Thyroid gland (tissue), 4 donors: ENCODE measurements at regions not wholly inside any gene's neighbourhood (a gene's known extent, or its start where the extent isn't known, plus 50 kb on each side); places are given as distances from the start of the nearest gene placed in this dataset.
"Not testable (repeated sequence)": the region's sequence is repeated elsewhere in the genome, so short reads cannot be mapped to it uniquely, and the experiment has no call there.

Experiments used
- DNase-seq, 2 donors: peaks; one replicate each; pipeline ENCODE4 v3.0.0-alpha.2; 2019
- H3K27ac ChIP-seq, 3 donors: fragments of 200-600 bp; sonication (generic); 1 replicate in 2 of 3; 2 replicates in 1 of 3; pipeline ENCODE4 v1.5.1; 2016 to 2019; ENCODE audit warnings: mild to moderate bottlenecking in 1 of 3, moderate library complexity in 1 of 3
- H3K27me3 ChIP-seq: fragments of 200-600 bp; sonication (generic); one replicate; pipeline ENCODE4 v1.5.1; 2019
- H3K36me3 ChIP-seq, 2 donors: fragments of 200-600 bp; sonication (generic); one replicate each; pipeline ENCODE4 v1.5.1; 2016 to 2019
- H3K4me1 ChIP-seq, 2 donors: fragments of 200-600 bp; sonication (generic); one replicate each; pipeline ENCODE4 v1.5.1; 2017 to 2019
- H3K4me3 ChIP-seq, 3 donors: fragments of 200-600 bp; sonication (generic); replicated peaks in 1 of 3; 1 replicate in 2 of 3; 2 replicates in 1 of 3; pipeline ENCODE4 v1.5.1; 2016; ENCODE audit warnings: mild to moderate bottlenecking in 1 of 3
- H3K9me3 ChIP-seq: fragments of 200-600 bp; sonication (generic); one replicate; pipeline ENCODE4 v1.5.1; 2017
- CTCF ChIP-seq, 6 experiments: fragments of 200-600 bp in 3 of 6; fragments of 450-650 bp in 3 of 6; sonication (generic) in 3 of 6; IDR thresholded peaks; one replicate each; pipeline ENCODE4 v1.5.1; 2016 to 2019; ENCODE audit warnings: antibody characterized with exemption in 6 of 6, mild to moderate bottlenecking in 2 of 6, inconsistent platforms in 1 of 6, moderate library complexity in 1 of 6
- POLR2A ChIP-seq, 2 donors: fragments of 450-650 bp; IDR thresholded peaks; one replicate each; pipeline ENCODE4 v1.6.1; 2017; ENCODE audit warnings: antibody characterized with exemption in 2 of 2, mild to moderate bottlenecking in 2 of 2, moderate library complexity in 1 of 2
- WGBS, 2 donors: methylation state at CpG; one replicate each; pipeline ENCODE4 v1.1.5; 2017; 5-methylcytosine and 5-hydroxymethylcytosine counted together
- intact Hi-C: fragments of 100-400 bp; cut with DNase I; formaldehyde crosslinking; loops from one replicate; pipeline ENCODE4 v1.15.1; 2023

GRCh38 chr20:4431446-4431845 is 182.4 kb upstream of the ADRA1D start:
- DNase-seq: no peak
- Histone ChIP-seq H3K4me1 (no peaks in the 10 kb centered on the region), H3K36me3 (no peaks in the 10 kb centered on the region), H3K9me3 (no peaks in the 10 kb centered on the region), H3K4me3 (no peak overlapping the region), H3K27me3 (no peaks in the 10 kb centered on the region), H3K27ac (no peak overlapping the region)
- WGBS, 2 donors: 82 to 96% methylated on average over 2 of the region's 2 CpGs
- intact Hi-C loops: no loop called here
- TF ChIP-seq CTCF (IDR thresholded peaks at IDR 0.05) (no peak), POLR2A (IDR thresholded peaks at IDR 0.05) (no peak)

GRCh38 chr20:4430826-4431225 is 181.7 kb upstream of the ADRA1D start:
- intact Hi-C loops, H3K4me1 ChIP-seq: not testable (repeated sequence)
- 94 to 97% methylated on average over 11 of the region's 11 CpGs for WGBS, 2 donors

GRCh38 chr20:4427940-4428586 is 179.0 kb upstream of the ADRA1D start:
- DNase-seq: no peak
- no peaks in the 10 kb centered on the region for H3K9me3 ChIP-seq
- no peak overlapping the region for H3K27ac ChIP-seq
- TF ChIP-seq CTCF (IDR thresholded peaks at IDR 0.05) (no peak), POLR2A (IDR thresholded peaks at IDR 0.05) (no peak)
- no peaks in the 10 kb centered on the region for H3K36me3 ChIP-seq
- WGBS, 2 donors: 75 to 80% methylated on average over 4 of the region's 4 CpGs
- no peak overlapping the region for H3K4me3 ChIP-seq
- H3K4me1 ChIP-seq: no peaks in the 10 kb centered on the region
- intact Hi-C loops: no loop called here
- H3K27me3 ChIP-seq: no peaks in the 10 kb centered on the region

More at GRCh38 chr20:4430826-4431225, 181.7 kb upstream of the ADRA1D start:
- H3K27ac ChIP-seq, H3K9me3 ChIP-seq, H3K27me3 ChIP-seq, DNase-seq, H3K4me3 ChIP-seq, H3K36me3 ChIP-seq: not testable (repeated sequence)

GRCh38 chr20:4418141-4418540 is 169.1 kb upstream of the ADRA1D start:
- Histone ChIP-seq H3K27ac (no peak overlapping the region), H3K9me3 (no peaks in the 10 kb centered on the region), H3K27me3 (no peaks in the 10 kb centered on the region), H3K4me1 (no peaks in the 10 kb centered on the region), H3K4me3 (no peak overlapping the region), H3K36me3 (no peaks in the 10 kb centered on the region)
- DNase-seq: no peak
- TF ChIP-seq POLR2A (IDR thresholded peaks at IDR 0.05): no peak
- no peak for TF ChIP-seq CTCF (IDR thresholded peaks at IDR 0.05)
- 80 to 81% methylated on average over 4 of the region's 4 CpGs for WGBS, 2 donors
- intact Hi-C loops: no loop called here

- WGBS, 2 donors: 72 to 75% methylated on average over 5 of the region's 5 CpGs
- Histone ChIP-seq H3K27ac (no peak overlapping the region), H3K4me3 (no peak overlapping the region), H3K27me3 (no peaks in the 10 kb centered on the region), H3K4me1 (no peaks in the 10 kb centered on the region), H3K36me3 (no peaks in the 10 kb centered on the region), H3K9me3 (no peaks in the 10 kb centered on the region)
- TF ChIP-seq POLR2A (IDR thresholded peaks at IDR 0.05) (no peak), CTCF (IDR thresholded peaks at IDR 0.05) (no peak)
- intact Hi-C loops: no loop called here
- no peak for DNase-seq
These were observed 166.2 kb upstream of the ADRA1D start for GRCh38 chr20:4415281-4415680.
